Cardiac muscle cell (in vitro differentiated cells and primary cell): ENCODE measurements at regions not wholly inside any gene's neighbourhood (a gene's known extent, or its start where the extent isn't known, plus 50 kb on each side); places are given as distances from the start of the nearest gene placed in this dataset.

Experiments used
- DNase-seq, 2 donors: peaks; one replicate each; pipeline versions ENCODE4 v3.0.0 to v3.0.0-alpha.2; 2010 to 2017; ENCODE audit warnings: low read depth in 1 of 2, low spot score in 1 of 2
- H3K27ac ChIP-seq: fragments of 200-600 bp; sonication (generic); 2 replicates; pipeline ENCODE4 v1.5.1; 2016
- H3K27me3 ChIP-seq: fragments of 200-600 bp; sonication (generic); 2 replicates; pipeline ENCODE4 v1.6.0; 2016; ENCODE audit warnings: control low read depth
- H3K36me3 ChIP-seq: fragments of 200-600 bp; sonication (generic); 2 replicates; pipeline ENCODE4 v1.5.1; 2016; ENCODE audit warnings: control low read depth
- H3K4me1 ChIP-seq: fragments of 200-600 bp; sonication (generic); 2 replicates; pipeline ENCODE4 v1.8.1; 2017; ENCODE audit warnings: low read depth, mild to moderate bottlenecking, mixed run types
- H3K4me3 ChIP-seq: fragments of 200-600 bp; sonication (generic); 2 replicates; pipeline ENCODE4 v1.5.1; 2016; ENCODE audit warnings: mild to moderate bottlenecking
- H3K9me3 ChIP-seq: fragments of 200-600 bp; sonication (generic); 2 replicates; pipeline ENCODE4 v1.5.1; 2017; ENCODE audit warnings: low read depth, mild to moderate bottlenecking, control low read depth
- CTCF ChIP-seq: IDR thresholded peaks from 2 replicates; pipeline ENCODE4 v1.5.1; 2012; ENCODE audit warnings: low read depth, mild to moderate bottlenecking, low read length

DNA sequence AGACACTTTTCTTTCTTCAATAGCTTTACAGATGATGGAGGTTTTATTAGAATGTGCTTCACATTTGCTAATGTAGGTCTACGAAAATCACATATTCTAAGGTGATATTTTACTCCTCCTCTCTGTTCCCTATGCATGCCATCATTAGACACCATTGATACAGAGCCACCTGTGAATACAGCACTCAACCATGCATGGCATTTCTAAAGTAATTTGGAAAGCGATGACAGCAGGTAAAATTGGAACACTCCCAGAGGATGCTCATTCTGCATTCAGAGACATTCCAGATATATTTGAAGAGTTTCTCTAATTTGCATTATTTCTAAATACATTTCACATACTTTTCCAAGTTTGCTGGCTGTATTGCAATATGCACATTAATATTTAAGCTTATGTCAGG lies 65.3 kb upstream of the RIT2 start:
- no peaks in the 10 kb centered on the region for H3K27me3 ChIP-seq
- no peak overlapping the region for H3K27ac ChIP-seq
- no peaks in the 10 kb centered on the region for H3K9me3 ChIP-seq
- TF ChIP-seq CTCF: no peak
- no peak overlapping the region for H3K4me3 ChIP-seq
- peaks cover 16% of the 10 kb centered on the region for H3K4me1 ChIP-seq
- H3K36me3 ChIP-seq: no peaks in the 10 kb centered on the region
- no peak for DNase-seq

GRCh38 chr18:43175257-43175656 lies 59.8 kb upstream of the RIT2 start:
- H3K27me3 ChIP-seq: no peaks in the 10 kb centered on the region
- H3K4me3 ChIP-seq: no peak overlapping the region
- no peak overlapping the region for H3K27ac ChIP-seq
- no peak for DNase-seq
- no peaks in the 10 kb centered on the region for H3K9me3 ChIP-seq
- no peaks in the 10 kb centered on the region for H3K4me1 ChIP-seq
- TF ChIP-seq CTCF: no peak
- no peaks in the 10 kb centered on the region for H3K36me3 ChIP-seq

DNA sequence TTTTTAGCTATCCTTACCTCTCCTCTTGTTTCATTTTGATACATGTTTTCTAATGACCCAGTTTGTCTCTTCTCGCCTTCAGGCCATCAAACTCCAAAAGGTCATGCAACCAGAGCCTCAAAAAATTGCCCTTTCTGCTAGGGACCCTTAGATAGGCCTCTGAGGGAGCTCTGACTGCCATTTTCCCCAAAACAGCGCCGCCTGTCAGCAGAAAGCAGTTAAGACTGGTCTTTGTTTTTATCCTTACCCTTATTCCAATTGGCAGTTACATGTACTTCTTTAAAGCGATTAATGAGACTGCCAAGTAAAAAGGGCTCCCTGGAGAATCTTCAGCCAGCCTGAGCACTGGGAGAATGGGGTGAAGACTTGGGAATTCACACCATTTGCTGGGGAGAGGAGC lies 55.1 kb upstream of the RIT2 start:
- Histone ChIP-seq H3K27ac (no peak overlapping the region), H3K36me3 (no peaks in the 10 kb centered on the region), H3K4me3 (no peak overlapping the region), H3K27me3 (no peaks in the 10 kb centered on the region), H3K4me1 (no peaks in the 10 kb centered on the region), H3K9me3 (no peaks in the 10 kb centered on the region)
- DNase-seq: no peak
- no peak for TF ChIP-seq CTCF
